GM21515 (cell line): ENCODE measurements at regions not wholly inside any gene's neighbourhood (a gene's known extent, or its start where the extent isn't known, plus 50 kb on each side); places are given as distances from the start of the nearest gene placed in this dataset.
"Not testable (repeated sequence)": the region's sequence is repeated elsewhere in the genome, so short reads cannot be mapped to it uniquely, and the experiment has no call there.

ENCODE experiments used
- ATAC-seq: cut with Tn5 transposase; IDR thresholded peaks from one replicate; pipeline ENCODE4 v1.9.1; 2021; ENCODE audit not compliant: unreplicated experiment

DNA sequence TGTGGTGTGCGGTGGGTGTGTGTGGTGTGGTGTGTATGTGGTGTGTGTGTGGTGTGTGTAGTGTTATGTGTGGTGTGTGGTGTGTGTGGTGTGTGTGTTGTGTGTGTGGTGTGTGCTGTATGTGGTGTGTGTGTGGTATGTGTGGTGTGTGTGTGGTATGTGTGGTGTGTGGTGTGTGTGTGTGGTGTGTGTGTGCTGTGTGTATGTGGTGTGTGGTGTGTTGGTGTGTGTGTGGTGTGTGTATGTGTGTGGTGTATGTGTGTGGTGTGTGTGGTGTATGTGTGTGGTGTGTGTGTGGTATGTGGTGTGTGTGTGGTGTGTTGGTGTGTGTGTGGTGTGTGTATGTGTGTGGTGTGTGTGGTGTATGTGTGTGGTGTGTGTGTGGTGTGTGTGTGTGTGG lies 144.3 kb downstream of the HSD17B3 start:
- no peak for ATAC-seq

DNA sequence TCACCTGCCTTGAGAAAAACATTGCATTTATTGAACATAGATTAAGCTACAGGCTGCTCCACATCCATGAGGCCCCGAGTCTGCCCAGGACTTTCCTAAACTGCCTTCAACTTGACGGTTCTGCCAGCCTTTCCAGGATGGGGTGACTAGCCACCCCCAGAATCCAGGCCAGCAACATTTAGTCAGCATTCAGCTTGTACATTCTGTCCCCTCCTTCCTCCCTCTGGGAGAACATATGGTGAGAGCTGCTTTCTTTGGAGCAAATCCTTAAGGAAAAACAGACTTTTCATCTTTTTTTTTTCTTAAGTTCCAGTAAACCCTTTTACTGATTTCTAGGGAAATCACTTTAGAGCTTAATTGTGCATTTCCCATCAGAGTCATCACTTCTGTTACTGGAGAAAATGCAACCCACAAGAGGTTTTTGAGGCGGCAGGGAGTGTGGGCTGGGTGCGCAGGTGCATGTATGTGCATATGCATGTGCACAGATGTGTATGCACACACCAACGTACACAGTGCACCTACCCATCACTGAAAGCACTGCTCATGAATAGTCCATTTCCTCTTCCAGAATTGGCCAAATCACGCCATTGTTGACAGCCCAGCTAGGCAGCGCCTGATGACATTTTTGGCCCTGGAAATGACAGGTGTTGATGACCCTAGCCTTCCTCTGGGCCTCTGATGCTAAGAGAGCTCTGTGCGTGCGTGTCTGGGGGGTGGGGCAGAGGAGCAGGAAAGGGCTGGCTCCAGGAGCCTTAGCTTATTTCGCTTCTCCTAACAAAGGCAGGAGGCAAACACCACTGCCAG lies 145.6 kb downstream of the HSD17B3 start:
- ATAC-seq: no peak

DNA sequence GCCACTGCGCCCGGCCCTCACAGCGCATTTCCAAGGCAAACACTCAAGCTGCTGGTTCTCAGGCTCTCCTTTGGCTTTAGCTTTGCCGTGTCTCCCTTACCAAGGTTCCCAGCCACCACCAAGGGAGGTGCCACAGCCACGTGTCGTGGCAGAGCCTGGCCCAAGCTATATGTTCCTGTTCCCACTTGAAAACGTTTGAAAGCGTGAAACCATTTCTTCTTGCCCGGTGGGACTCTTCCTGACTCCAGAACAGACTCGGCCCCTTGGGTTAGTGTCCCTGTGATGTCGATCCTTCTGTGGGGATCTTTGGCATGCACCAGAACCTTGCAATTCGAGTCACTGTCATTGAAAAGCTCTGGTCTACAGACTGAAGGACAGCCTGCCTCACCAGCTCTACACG lies 147.9 kb downstream of the HSD17B3 start:
- ATAC-seq: no peak

DNA sequence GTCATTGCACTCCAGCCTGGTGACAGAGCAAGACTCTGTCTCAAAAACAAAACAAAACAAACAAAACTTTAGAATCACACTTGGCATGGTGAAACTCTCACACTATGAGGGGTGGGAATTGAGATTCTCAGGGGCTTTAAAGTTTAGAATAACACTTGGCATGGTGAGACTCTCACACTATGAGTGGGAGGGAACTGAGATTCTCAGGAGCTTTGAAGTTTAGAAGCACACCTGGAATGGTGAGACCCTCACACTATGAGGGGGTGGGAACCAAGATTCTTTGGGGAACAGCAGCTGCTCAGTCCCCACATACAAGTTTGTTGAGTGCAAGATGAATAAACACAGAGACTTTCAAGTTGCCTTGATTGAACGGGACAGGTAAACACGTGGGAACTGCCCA lies 149.4 kb downstream of the HSD17B3 start:
- no peak for ATAC-seq

DNA sequence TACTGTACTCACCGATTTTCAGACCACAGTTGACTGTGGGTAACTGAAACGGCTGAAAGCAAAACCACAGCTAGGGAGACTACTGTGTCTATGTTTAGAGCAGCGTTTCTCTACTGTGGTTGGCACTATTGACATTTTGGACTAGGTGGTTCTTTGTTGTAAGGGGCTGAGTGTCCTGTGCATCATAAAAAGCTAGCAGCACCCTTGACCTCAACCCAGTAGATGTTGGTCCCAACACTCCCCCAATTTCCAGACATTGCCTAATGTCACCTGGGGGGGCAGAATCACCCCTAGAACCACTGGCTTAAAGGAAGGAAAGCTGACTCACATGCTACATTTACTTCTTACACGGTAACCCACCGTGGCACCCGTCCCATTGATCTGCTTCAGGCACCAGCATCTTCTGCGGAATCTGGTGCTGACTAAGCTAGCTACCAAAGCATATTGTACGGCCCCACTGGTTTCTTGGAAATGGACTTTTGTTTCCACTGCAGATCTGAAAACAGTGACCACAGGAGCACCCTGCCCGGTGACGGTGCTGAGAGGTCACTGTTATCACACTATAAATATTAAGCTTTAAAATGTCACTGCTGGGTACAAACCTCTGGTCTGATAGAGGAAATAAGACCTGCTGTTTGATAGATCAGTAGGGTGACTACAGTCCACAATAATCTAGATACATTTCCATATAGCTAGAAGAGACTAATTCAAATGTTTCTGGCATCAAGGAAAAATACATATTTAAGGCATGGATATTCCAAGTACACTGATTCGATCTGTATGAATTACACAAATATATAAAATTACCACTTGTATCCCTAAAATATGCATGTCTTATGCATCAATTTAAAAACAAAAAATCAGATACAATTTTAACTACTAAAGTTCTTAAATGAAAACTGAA lies 151.4 kb downstream of the HSD17B3 start:
- ATAC-seq: peak; percentile 97

DNA sequence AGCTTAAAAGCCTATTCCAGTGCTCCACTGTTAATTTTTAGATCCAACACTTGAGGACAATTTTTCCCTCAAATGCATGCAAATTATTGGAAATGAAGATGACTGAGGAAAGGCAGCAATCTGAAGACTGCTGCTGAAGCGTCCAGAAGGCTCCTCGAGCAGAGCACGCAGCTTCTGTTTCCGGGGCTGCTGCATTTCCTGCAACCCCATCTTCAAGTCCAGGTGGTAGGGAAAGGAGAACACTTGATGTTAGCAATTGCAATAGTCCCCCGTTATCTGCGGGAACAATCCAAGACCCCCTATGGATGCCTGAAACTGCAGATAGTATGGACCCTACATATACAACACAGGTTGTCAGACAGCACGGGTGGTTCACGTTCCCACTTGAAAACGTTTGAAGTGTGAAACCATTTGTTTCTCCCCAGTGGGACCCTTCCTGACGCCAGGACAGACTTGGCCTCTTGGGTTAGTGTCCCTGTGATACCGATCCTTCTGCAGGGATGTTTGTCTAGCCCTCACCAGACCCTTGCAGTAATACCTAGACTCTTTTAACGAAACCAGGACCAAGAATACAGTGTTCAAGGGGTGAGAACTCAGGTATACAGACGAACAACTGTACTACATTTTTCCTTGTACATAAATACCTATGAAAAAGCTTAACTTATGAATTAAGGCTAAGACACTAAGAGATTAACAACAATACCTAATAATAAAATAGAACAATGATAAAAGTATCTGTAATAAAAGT lies 152.3 kb downstream of the HSD17B3 start:
- ATAC-seq: peak; percentile 40

DNA sequence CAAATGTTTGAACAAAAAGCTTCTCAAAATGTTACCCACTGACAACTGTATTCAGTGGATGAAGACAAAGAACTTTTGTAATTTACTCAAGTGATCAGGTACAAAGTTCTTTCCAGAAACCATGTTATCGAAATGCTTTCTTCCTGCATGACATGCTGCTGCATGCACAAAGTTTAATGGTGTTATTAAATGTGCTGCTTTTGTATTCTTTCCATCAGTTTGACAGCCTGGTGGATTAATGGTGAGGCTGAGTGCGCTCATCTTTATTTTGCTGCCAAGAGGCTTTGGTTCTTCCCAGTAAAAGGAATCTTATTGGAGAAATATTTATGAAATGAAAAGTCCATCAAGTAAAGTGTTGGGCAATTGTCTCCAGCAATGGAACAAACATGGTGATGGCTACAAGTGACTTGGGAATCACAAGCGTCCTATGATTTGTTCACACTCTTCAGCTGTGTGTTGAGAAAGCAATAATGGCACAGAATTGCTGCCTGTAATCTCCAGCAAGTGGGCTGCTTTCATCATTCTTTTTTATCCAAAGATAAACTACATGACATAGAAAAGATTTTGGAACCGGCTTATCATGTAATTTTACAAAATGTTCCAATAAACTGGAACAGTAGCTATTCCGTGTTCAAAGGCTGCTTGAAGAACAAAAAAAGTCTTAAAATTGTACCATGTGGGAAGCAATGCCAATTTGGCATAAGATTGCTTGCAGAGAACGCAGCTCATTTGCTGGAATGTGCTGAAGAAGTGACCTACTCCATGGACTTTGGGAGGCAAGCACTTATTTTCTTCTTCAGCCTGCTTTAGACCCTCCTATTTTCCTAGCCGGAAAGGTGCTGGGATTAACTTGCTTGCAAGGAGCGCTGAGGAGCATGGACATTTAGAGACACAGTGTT lies 153.1 kb downstream of the HSD17B3 start:
- no peak for ATAC-seq

DNA sequence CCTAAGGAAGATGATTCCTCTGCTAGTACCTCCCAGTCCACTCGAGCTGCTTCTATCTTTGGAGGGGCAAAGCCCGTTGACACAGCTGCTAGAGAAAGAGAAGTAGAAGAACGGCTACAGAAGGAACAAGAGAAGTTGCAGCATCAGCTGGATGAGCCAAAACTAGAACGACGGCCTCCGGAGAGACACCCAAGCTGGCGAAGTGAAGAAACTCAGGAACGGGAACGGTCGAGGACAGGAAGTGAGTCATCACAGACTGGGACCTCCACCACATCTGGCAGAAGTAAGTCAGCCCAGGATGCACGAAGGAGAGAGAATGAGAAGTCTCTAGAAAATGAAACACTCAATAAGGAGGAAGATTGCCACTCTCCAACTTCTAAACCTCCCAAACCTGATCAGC lies 154.9 kb downstream of the HSD17B3 start:
- not testable (repeated sequence) for ATAC-seq

DNA sequence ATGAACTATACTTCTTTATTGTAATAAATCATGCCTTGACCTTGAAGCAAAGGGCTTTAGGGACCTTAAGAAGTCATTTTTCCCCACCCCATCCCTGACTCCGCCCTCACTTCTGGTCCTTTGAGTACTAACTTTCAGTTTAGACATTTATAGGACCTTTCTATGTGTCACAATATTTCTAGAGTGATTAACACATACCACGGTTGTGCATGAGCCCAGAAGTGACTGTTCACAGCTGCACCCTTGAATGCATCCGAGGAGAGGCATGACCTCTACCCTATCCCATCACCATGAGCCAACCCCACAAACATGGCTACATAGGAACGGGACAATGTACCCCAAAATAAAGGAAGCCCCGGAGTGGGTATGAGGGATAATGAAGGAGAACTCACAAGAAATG lies 160.3 kb downstream of the HSD17B3 start:
- ATAC-seq: no peak

DNA sequence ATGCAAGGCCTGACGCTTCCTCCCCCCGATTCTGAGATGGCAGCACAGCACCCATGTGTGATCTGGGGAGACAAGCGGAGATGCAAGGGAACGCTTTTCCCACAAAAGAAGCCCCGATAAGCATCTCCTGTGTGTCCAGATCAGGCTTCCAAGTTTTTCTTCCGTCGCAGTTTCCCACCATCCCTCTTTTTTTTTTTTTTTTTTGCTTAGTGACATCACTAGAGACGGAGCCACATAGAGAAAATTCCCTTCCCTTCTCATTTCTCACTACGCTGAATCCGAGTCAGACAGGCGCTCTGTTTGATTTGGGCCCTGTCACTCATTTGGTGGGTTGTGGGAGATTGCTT lies 160.9 kb downstream of the HSD17B3 start:
- ATAC-seq: no peak

DNA sequence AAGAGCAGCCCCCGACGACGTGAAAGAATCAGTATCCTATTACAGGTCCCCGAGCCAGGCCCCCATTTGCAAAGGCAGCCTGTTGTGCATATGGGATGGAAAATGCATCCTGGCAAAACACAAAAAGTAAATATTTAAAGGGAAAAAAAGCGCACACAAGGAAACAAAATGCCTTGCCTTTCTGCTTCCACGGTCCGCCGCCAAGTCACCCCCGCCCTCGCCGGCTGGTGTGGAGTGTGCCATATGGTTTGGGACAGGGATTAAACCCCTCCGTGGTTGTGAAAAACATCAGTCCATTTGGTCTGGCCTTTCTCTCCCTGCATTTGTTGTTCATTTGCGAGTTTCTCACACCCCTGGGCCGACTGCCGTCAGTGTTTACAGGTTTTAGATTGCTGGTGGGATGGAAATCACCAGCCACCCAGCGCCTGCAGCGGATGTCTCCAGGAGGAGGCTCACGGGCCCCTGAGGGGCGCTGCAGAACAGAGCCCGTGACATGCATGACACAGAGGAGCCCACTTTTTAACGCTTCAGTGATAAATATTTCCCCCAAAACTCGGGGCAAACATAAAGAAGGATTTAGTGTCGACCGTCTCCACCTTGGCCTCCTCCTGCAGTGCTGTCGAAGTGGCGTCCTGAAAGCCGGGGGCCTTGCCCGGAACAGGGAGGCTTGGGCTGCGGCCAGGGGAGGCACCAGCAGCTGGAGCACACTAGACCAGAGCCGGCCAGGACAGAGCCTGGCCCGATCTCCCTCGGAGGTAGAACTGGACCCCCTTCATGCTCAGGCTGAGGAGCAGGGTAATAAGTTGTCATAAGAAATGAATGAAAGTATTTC lies 161.5 kb downstream of the HSD17B3 start:
- ATAC-seq: no peak

DNA sequence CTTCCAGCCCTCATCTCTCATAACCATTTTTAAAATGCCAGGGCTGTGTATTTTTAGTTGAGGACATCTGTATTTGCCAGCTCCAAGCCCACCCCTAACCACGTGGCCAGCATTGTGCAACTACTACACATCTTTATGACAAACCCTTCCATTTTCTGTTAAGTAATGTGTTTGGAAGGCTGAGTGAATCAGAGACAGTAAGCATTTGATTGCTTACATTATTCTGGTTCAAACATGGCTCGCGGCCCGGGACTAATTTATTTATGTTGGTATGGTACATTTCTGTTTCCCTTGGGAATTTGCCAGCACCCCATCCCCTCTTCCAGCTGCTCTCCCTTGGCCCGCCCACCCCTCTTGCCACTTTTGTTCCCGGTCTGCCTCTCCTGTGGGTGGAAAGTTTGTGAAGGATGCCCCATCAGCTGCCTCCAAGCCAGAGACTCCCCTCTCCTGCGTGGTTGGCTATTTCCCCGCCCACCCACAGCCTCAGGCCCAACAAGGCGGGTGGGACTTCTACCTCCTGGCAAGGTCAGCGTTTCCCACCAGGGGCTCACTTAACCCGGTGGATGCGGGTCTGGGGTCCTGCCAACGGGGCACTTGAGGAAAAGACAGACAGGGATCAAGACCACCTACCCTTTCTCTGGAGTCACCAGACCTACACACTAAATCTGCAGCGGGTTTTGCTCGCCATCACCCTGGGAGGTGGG lies 162.2 kb downstream of the HSD17B3 start:
- ATAC-seq: no peak

DNA sequence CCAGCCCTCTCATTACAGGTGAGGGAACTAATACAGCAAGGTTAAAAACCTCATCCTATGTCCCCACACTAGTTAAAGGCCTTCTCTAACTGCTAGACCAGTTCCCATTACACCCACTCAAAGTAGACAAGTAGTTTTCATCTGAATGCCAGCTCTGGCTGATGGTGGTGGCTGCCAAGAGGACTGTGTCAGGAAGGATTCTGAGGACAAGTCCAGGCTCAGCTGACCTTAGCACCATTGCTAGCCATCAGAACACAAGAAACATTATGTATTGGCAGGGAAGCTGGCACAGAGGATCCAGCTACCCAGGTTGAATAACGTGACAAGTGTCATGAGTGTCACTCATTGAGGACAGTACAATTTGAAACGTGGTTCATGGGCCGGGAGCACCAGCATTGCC lies 163.4 kb downstream of the HSD17B3 start:
- no peak for ATAC-seq

DNA sequence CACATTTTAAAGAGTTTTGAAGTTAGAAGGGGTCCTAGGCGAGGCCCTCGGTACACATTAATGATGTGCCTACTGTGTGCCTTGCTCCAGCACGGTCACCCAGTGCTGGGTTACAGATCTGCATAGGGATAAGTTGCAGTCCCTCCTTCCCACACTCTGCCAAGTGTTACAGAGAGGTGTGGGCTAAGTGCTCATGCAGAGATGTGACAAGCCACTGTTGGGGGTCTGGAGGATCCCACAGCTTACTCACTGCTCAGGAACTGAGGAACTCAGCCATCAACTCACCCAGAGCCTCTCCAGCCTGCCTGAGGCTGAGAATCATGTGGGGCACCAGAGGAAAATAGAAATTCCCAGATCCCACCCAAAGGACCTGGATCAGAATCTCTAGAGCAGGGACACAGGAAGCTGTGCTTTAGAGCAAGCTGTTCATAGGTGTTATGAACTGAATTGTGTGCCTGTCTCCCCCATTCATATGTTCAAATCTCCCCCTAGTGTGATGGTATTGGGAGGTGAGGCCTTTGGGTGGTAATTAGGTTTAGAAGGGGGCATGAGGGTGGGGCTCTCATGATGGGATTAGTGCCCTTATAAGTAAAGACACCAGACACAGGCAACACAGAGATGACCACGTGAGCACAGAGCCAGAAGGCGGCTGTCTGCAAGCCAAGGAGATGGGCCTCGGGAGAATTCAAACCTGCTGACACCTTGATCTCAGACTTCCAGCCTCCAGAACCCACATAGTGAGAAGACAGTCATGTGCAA lies 164.1 kb downstream of the HSD17B3 start:
- peak; percentile 24 for ATAC-seq

DNA sequence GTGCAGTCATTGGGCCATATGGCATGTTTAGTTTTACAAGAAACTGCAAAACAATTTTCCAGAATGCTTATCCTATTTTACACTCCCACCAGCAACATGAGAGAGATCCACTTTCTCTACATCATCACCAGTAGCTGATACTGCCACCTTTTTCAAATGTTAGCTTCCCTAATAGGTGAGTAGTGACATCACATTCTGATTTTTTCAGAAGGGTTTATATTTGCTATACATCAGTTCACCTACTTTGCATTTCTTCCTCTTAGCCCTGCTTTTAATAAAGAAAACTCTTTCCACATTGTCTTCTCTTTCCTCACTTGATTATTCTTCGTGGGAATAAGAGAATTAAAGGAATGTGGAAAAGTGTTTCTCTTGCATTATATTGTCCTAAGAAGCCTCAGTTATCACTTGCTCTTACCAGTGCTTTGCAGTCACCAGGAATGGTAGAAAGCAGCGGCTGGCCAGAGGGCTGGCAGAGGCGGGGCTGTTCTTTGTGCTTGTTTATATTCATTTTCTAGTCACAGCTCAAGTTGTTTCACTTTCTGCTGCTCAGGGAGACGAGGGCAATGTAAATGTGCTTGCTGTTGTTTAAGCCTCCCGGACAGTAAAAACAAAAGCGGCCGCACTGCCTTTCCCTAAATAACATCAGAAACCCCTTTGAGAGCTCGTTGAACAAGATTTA lies 164.8 kb downstream of the HSD17B3 start:
- peak; percentile 96 for ATAC-seq

DNA sequence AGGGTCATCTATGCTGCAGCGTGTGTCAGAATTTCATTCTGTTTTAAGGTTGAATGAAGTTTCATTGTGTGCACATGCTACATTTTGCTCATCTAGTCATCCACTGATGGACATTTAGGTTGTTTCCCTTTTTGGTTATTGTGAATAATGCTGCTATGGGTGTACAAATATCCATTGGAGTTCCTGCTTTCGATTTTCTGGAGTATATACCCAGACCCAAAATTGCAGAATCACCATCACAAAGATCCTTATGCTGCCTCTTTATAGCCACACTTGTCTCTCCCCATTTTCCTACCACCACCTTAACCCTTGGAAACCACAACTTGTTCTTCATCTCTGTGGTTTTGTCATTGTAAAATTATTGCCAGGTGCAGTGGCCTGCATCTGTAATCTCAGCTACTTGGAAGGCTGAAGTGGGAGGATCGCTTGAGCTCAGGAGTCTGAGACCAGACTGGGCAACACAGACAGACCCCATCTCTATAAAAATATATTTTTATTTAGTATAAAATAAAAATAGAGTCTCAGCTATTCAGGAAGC lies 166.2 kb downstream of the HSD17B3 start:
- ATAC-seq: no peak

DNA sequence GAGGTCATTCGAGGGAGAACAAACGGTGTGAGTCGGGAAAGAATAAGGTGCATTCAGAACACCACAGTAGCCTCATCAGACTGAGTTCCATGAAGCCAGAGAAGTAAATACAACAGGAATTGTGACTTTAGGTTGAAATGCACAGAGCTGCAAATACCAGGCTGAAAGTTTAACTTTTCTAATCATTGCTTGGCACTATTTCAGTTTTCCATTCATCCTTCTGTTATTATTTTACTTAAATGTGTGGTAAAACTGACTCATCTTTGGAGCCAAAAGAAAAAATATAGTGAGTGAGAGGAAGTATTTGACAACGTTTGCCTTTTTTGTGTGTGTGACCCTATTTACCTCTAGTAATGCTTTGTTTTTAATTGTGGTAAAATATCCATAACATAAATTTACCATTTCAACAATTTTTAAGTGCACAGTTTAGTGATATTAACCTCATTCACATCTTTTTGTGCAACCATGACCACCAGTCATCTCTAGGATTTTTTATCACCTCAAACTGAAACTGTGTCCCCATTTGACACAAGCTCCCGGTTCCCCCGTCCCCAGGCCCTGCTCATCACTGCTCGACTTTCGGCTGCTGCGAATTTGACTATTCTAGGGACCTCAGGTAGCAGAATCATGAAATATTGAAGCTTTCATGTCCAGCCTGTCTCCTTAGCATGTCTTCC lies 166.8 kb downstream of the HSD17B3 start:
- ATAC-seq: no peak
